Fibroblast of the conjunctiva (primary cell): ENCODE measurements at regions not wholly inside any gene's neighbourhood (a gene's known extent, or its start where the extent isn't known, plus 50 kb on each side); places are given as distances from the start of the nearest gene placed in this dataset.
"Not testable (repeated sequence)": the region's sequence is repeated elsewhere in the genome, so short reads cannot be mapped to it uniquely, and the experiment has no call there.

Source experiments
- DNase-seq: peaks from one replicate; pipeline ENCODE4 v3.0.0-alpha.2; 2010; ENCODE audit warnings: low read depth

GRCh38 chr6:105881608-105882007 lies 204.5 kb upstream of the PRDM1 start:
- no peak for DNase-seq

GRCh38 chr6:105880030-105880492 lies 206.1 kb upstream of the PRDM1 start:
- no peak for DNase-seq

- no peak for DNase-seq
These were observed 207.0 kb upstream of the PRDM1 start for GRCh38 chr6:105879146-105879545.

- DNase-seq = no peak
These were observed 210.0 kb upstream of the PRDM1 start for GRCh38 chr6:105875974-105876640.

GRCh38 chr6:105874835-105875626 lies 211.1 kb upstream of the PRDM1 start:
- no peak for DNase-seq

GRCh38 chr6:105873799-105874198 lies 212.3 kb upstream of the PRDM1 start:
- DNase-seq = no peak

- no peak for DNase-seq
These were observed 212.9 kb upstream of the PRDM1 start for GRCh38 chr6:105873211-105873704.

- DNase-seq = no peak
These were observed 213.9 kb upstream of the PRDM1 start for GRCh38 chr6:105872249-105872648.

- DNase-seq = no peak
These were observed 214.6 kb upstream of the PRDM1 start for GRCh38 chr6:105871542-105871941.

GRCh38 chr6:105869835-105870440 lies 216.2 kb upstream of the PRDM1 start:
- no peak for DNase-seq

- no peak for DNase-seq
These were observed 217.2 kb upstream of the PRDM1 start for GRCh38 chr6:105868823-105869460.

GRCh38 chr6:105867821-105868220 lies 218.3 kb upstream of the PRDM1 start:
- no peak for DNase-seq

GRCh38 chr6:105867277-105867676 lies 218.9 kb upstream of the PRDM1 start:
- no peak for DNase-seq

- DNase-seq = no peak
These were observed 223.1 kb upstream of the PRDM1 start for GRCh38 chr6:105862936-105863607.

GRCh38 chr6:105860927-105861326 lies 225.2 kb upstream of the PRDM1 start:
- not testable (repeated sequence) for DNase-seq

GRCh38 chr6:105859457-105859856 lies 226.7 kb upstream of the PRDM1 start:
- DNase-seq = no peak

- not testable (repeated sequence) for DNase-seq
These were observed 227.5 kb upstream of the PRDM1 start for GRCh38 chr6:105858639-105859038.

GRCh38 chr6:105855433-105855832 lies 230.7 kb upstream of the PRDM1 start:
- no peak for DNase-seq

GRCh38 chr6:105853979-105854378 lies 232.2 kb upstream of the PRDM1 start:
- not testable (repeated sequence) for DNase-seq

GRCh38 chr6:105851606-105852005 lies 234.5 kb upstream of the PRDM1 start:
- DNase-seq = no peak

GRCh38 chr6:105851113-105851580 lies 235.0 kb upstream of the PRDM1 start:
- peak; percentile 55 for DNase-seq
